ENCODE measurements at regions not wholly inside any gene's neighbourhood (a gene's known extent, or its start where the extent isn't known, plus 50 kb on each side); places are given as distances from the start of the nearest gene placed in this dataset.

- dilution Hi-C loops (cut with MboI; ENCODE audit: extremely low pct_ligation_motif_present, low sequenced_read_pairs) (no loop called here), intact Hi-C loops (cut with micrococcal nuclease) (no loop called here)
- no peak for FAIRE-seq
- Histone ChIP-seq H3K27me3 (ENCODE audit: control insufficient read depth in 2 of 2, insufficient read depth in 2 of 2, low read length in 2 of 2) (peaks cover 0 to 12% of the 10 kb centered on the region in 2 experiments), H3K9me1 (replicated peaks; ENCODE audit: control insufficient read depth, extremely low read depth, insufficient read depth, low read length) (no peaks in the 10 kb centered on the region), H3K4me2 (ENCODE audit: insufficient read depth, low read length) (no peak overlapping the region), H3K4me1 (ENCODE audit: control insufficient read depth, extremely low read depth, insufficient read depth, low read length) (no peaks in the 10 kb centered on the region), H3K4me3 (replicated peaks in 1 of 3; ENCODE audit: insufficient read depth in 1 of 3, low read depth in 1 of 3, low read length in 3 of 3) (no peak overlapping the region), H3K27ac (ENCODE audit: insufficient read depth, low read depth, low read length) (no peak overlapping the region), H3K9me3 (replicated peaks; ENCODE audit: control insufficient read depth, insufficient read depth, low read length) (no peaks in the 10 kb centered on the region), H3K36me3 (ENCODE audit: control insufficient read depth in 2 of 2, extremely low read depth in 1 of 2, insufficient read depth in 2 of 2, low read length in 2 of 2) (no peaks in the 10 kb centered on the region), H2AFZ (ENCODE audit: low read depth, low read length) (no peak overlapping the region), H3K79me2 (ENCODE audit: control insufficient read depth, insufficient read depth, low read length) (no peaks in the 10 kb centered on the region), H4K20me1 (replicated peaks; ENCODE audit: control insufficient read depth, extremely low read depth, insufficient read depth, low read length) (no peaks in the 10 kb centered on the region), H3K9ac (replicated peaks; ENCODE audit: extremely low read depth, insufficient read depth, low read length) (no peak overlapping the region)
- no peak for TF ChIP-seq MAX (IDR thresholded peaks at IDR 0.05; ENCODE audit: insufficient read depth, insufficient read length)
- no peak for TF ChIP-seq MYC (IDR thresholded peaks at IDR 0.05; ENCODE audit: low read depth, low read length)
- TF ChIP-seq JUN (IDR thresholded peaks at IDR 0.05; ENCODE audit: borderline replicate concordance, insufficient read depth, insufficient read length, low read depth) = no peak
- no peak for TF ChIP-seq POLR2A (IDR thresholded peaks at IDR 0.05; ENCODE audit: low read depth, low read length)
- no peak for TF ChIP-seq POLR2AphosphoS5 (IDR thresholded peaks at IDR 0.05; ENCODE audit: insufficient read depth, low read depth, low read length)
- no peak for TF ChIP-seq FOS (IDR thresholded peaks at IDR 0.05; ENCODE audit: borderline replicate concordance, insufficient read depth, low read length)
- no peak for TF ChIP-seq EZH2 (IDR thresholded peaks at IDR 0.05; ENCODE audit: borderline replicate concordance, low read depth, low read length, severe bottlenecking)
- TF ChIP-seq GATA2 (IDR thresholded peaks at IDR 0.05; ENCODE audit: insufficient read depth, insufficient read length, low read depth, low read length) = no peak
- TF ChIP-seq CTCF (IDR thresholded peaks at IDR 0.05; ENCODE audit: extremely low read depth in 1 of 2, insufficient read depth in 1 of 2, low read depth in 1 of 2, low read length in 2 of 2) = no peak
- POLR2A ChIA-PET = no interaction called here
- BruUV-seq (replicated peaks) = no TSS peak
- CTCF ChIA-PET = no interaction called here
- no peak for DNase-seq (ENCODE audit: low read depth, low spot score)
Measured at GRCh38 chr17:79177877-79178276, 103.3 kb downstream of the ENGASE start.
